A673 (cell line): ENCODE measurements at regions not wholly inside any gene's neighbourhood (a gene's known extent, or its start where the extent isn't known, plus 50 kb on each side); places are given as distances from the start of the nearest gene placed in this dataset.

Experiments
- CTCF ChIP-seq: fragments of 300-800, 200-600 bp; sonication (generic); conservative IDR thresholded peaks from 2 replicates; pipeline ENCODE4 v1.5.1; 2017; ENCODE audit warnings: low read depth, mild to moderate bottlenecking, antibody characterized with exemption, low read length, moderate library complexity, mixed read lengths
- EZH2 ChIP-seq: fragments of 200-600 bp; sonication (generic); IDR thresholded peaks from 2 replicates; pipeline ENCODE4 v1.6.1; 2017; ENCODE audit warnings: borderline replicate concordance, low read depth, mild to moderate bottlenecking, mixed read lengths, antibody characterized with exemption, low read length; ENCODE audit not compliant: poor library complexity, severe bottlenecking

- no peak for TF ChIP-seq CTCF
- TF ChIP-seq EZH2, result no peak
Observed at GRCh38 chr17:45579529-45580495, 89.3 kb upstream of the PLEKHM1 start.
